NCI-H1048 (cell line): ENCODE measurements at regions not wholly inside any gene's neighbourhood (a gene's known extent, or its start where the extent isn't known, plus 50 kb on each side); places are given as distances from the start of the nearest gene placed in this dataset.

ENCODE experiments used
- DNase-seq: peaks from one replicate; lab custom pipeline; 2025; lab: John Stamatoyannopoulos, UW

DNA sequence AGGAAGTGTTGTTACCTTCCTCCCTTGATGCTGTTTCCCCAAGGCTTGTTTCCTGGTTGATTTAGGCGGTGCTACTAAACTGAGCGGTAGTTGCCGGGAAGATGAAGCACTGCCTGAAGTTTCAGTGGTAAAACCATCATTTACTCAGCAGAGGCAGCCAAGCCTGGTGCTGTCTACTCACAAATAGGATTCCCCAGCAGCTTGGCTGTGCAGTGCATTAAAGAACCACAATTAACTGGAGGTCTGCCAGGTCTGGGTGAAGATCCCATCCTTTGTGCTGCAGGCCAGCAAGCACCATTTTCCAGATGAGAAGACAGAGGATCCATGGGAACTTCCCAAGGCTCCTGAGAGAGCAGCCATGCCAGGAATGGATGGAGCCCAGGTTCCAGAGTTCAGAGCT is 231.9 kb upstream of the E2F8 start:
- DNase-seq, result no peak

- DNase-seq, result no peak
Measured at GRCh38 chr11:19467904-19468303, 227.2 kb upstream of the E2F8 start.

GRCh38 chr11:19466314-19466713 is 225.6 kb upstream of the E2F8 start:
- no peak for DNase-seq

DNA sequence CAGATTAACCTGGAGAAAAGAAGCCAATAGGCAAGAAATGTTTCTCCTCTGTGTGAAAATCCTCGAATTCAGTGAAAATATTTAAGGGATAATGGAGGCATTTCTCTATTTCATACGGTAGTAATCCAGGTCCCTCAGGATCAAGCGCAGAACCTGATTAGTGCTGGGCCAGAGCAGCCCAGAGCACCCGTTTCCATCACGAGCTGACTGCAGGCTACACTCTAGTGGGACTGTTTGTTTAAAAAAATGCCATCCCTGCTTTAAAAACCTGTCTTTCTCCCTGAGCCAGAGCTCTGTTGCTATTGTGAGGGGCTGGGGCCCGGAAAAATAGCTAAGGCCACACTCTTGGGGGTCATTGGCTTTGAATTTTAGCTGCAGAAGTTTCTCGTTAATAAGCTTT is 223.2 kb upstream of the E2F8 start:
- DNase-seq, result no peak

GRCh38 chr11:19460718-19461405 is 220.1 kb upstream of the E2F8 start:
- no peak for DNase-seq

DNA sequence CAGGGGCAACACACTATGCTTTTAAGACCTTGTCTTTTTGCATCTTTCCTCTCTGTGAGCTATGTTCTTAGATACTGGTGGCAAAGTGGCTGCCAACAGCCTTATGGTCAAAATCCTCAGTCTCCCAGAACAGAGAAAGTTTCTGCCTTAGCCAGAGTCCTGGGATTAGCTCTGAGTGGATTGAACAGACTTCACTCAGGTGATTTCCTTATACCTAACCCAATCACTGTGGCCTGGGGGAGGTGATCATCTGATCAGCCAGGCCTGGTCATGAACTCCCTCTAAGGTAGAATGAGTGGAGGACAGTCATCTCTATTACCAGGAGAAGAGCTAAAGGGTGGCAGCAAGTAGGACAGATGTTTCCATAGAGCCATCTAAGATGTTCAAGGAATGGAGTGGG is 218.5 kb upstream of the E2F8 start:
- no peak for DNase-seq

GRCh38 chr11:19458721-19459120 is 218.0 kb upstream of the E2F8 start:
- no peak for DNase-seq

GRCh38 chr11:19458231-19458630 is 217.5 kb upstream of the E2F8 start:
- no peak for DNase-seq

DNA sequence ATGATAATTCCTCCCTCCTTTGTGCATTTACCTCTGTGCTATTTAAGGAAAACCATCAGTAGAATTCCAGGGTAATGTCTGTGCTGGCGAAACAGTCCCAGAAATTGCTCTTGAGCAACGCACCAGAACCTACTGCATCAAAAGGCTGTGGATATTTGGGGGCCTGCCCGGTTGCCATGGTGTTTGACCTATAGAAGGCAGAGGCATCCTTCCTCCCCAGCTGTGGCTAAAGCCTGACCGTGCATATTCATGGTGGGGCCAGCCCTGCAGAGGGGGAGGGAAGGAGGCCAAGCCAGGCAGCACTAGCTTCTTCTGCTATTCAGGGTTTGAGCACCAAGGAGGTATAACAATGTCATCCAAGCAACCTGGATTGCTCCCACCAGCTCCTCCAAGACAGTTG is 215.0 kb upstream of the E2F8 start:
- DNase-seq, result no peak

DNA sequence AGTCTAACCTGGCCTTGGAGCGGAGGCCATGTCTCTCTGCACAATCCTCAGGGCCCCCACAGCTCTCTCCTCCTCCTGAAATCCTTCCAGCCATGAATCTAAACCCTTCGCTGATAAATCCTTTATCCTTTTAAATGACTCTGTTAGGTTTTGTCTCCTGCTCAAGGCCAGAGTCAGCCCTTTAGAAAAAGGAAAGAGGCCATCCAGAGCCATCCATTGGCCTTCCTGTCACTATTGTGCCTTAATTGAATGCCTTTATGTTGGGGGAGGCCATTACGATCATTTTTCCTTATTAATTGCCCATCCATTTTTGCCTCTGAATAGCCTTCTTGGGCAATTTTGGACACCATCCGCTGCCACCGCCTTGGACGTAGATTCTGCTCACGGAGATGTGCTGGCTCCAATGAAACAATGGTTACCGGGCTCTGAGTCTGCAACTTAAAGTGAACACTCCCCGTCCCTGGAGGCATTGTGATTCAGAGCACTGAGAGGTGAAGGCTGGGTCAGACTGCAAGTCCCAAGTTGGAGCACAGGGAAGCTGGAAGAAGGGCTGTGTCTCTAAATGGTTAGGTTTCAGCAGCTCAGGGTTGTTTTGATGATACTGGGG is 213.0 kb upstream of the E2F8 start:
- DNase-seq, result no peak

DNA sequence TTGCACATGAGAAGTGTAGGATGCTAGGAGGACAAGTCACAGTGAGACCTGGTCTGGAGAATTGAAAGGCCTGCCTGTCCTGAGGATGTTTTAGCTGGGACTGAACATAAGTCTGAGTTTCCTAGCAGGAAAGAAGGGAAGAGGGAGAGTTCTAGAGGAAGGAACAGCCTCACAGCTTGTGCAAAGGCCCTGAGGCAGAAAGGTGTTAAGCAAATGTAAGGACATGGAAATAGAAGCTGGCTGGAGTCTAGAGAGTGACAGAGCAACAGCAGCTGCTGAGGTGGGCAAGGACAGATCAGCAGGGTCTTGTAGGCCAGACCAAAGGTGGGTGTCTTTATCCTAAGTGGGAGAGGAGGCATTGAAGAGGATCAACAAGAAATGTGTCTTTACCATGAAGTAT is 210.9 kb upstream of the E2F8 start:
- DNase-seq, result no peak

GRCh38 chr11:19450282-19450681 is 209.5 kb upstream of the E2F8 start:
- no peak for DNase-seq

DNA sequence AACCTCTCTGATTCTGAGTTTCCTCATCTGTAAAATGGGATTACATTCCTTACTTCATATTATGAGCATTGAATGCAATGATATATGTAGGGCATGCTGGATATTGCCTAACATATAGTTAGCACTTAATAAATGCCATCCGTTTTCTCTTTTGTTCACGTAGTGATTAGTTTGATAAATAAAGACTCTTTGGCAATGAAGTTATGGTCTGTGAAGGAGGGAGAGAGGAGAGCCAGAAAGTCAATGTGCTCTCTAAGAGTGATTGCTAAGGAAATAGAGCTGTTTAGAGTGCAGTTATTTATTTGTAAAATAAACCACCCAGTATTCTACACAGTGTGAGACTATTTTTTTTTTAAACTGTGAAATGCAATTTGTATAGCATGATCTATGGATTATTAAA is 207.9 kb upstream of the E2F8 start:
- DNase-seq, result no peak

DNA sequence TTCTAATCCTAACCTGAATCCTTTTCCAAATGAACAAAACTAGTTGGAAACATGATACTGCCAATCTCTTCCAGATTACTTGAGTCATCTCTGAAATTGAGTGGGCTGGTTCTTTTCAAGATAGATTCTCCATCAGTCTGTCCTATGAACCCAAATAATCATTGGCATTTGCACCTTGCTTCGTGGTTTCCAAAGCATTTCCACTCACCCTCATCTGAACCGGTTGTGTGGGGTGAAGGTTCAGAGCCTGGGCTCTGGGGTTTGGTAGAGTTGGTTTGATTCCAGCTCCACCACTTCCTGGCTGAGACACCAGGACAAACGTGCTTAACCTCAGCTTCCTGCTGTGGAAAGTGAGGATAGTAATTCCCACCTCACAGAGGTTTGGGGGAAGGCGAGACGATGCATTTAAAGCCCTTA is 206.4 kb upstream of the E2F8 start:
- no peak for DNase-seq

- no peak for DNase-seq
Measured at GRCh38 chr11:19445771-19446170, 205.0 kb upstream of the E2F8 start.

GRCh38 chr11:19444231-19444630 is 203.5 kb upstream of the E2F8 start:
- DNase-seq, result no peak

- no peak for DNase-seq
Measured at GRCh38 chr11:19442554-19442910, 201.8 kb upstream of the E2F8 start.

DNA sequence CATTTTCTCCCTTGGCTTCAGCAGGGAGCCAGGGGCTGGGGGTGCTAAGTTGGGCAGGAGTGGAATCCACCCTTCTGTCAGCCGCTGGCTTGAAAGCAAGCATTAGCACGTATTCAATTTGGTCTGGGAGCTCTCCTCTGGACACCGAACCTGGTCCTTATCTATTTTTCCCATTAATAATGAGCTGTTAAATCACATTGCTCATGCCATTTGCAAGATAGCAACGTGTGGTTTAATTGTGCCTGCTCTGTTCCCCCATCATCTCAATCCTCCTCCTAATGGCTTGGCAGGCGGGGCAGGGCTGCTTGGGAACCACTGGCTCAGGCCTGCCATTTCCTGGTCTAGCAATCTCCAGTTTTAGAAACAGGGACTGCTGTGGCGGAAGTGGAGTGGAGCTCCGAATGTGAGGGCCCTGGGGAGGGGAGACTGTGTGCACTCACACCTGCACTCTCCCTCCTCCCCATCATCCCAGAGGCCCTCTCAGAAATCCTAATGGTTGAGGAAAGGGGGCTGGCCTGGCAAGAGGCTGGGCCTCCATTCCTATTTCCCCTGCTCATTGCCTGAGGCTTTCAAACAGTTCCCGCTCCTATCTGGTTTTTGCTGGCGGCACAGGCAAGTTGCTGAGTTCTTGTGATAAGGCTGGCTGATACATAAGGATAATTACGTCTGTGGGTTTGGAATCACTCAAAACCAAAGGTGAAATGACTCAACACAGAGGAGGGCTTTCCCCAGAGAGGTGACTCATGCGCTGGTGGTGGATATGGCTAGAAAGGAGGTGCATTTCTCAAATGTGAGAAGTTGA is 201.2 kb upstream of the E2F8 start:
- DNase-seq, result no peak

- no peak for DNase-seq
Measured at GRCh38 chr11:19441288-19441687, 200.5 kb upstream of the E2F8 start.

GRCh38 chr11:19437760-19438159 is 197.0 kb upstream of the E2F8 start:
- no peak for DNase-seq

DNA sequence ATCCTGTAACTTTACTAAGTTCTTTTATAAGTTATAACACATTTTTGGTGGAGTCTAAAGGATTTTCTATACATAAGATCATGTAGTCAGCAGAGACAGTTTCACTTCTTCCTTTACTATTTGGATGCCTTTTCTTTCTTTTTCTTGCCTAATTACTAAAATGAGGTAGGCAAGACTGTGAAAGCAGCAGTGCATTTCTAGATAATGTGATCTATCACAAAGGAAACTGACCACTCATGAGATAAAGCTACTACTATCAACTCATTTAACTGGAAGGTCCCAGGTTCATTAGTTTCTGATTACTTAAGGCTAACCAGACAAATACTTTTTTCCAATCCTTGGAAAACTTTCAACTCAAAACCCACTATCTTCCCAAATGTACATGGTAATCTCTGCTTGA is 196.2 kb upstream of the E2F8 start:
- DNase-seq, result no peak

DNA sequence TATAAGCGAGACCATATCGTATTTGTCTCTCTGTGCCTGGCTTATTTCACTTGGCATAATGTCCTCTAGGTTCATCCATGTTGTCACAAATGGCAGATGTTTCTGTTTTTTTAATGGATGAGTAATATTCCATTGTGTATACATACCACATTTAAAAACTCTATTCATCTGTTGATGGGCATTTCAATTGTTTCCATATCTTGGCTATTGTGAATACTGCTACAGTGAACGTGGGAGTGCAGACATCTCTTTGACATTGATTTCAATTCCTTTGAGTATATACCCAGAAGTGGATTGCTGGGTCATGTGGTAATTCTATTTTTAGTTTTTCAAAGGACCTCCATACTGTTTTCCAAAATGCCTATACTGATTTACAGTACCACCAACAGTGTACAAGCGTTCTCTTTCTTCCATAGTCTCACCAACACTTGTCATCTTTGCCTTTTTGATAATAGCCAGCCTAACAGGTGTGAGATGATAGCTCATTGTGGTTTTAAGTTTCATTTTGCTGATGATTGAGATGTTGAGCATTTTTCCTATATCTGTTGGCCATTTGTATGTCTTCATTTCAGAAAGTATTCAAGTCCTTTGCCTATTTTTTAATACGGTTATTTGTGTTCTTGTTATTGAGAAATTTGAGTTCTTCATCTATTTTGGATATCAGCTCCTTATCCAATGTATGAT is 194.7 kb upstream of the E2F8 start:
- DNase-seq, result no peak

DNA sequence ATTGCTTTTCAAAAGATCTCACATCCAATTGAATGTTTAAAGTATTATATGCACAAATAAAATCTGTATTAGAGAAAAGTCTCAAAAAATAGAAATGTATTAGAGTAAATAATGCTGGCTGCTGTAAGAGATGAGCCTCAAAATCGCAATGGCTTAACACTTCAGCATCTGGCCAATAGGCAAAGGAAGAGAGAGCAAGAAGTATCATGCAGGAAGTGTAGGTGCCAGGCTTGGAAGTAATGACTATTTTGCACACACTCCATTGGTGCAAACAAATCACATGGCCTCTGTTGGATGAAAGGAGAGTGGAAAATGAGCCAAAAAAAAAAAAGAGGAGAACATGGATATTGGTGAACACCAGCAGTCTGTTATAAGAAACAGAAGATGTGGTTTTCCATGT is 193.0 kb upstream of the E2F8 start:
- DNase-seq, result no peak
